Hematopoietic multipotent progenitor cell treated with erythropoietin and hydrocortisone succinate and interleukin-3 and kit ligand, for 6 days (in vitro differentiated cells): ENCODE measurements at regions not wholly inside any gene's neighbourhood (a gene's known extent, or its start where the extent isn't known, plus 50 kb on each side); places are given as distances from the start of the nearest gene placed in this dataset.

Source experiments
- DNase-seq: peaks from one replicate; pipeline ENCODE4 v3.0.0-alpha.2; 2015

- DNase-seq, result no peak
Observed at GRCh38 chr3:18880691-18881090, 267.6 kb upstream of the KCNH8 start.

- DNase-seq, result no peak
Observed at GRCh38 chr3:18872466-18872865, 275.8 kb upstream of the KCNH8 start.

GRCh38 chr3:18870642-18871041 is 277.7 kb upstream of the KCNH8 start:
- no peak for DNase-seq

GRCh38 chr3:18870074-18870640 is 278.2 kb upstream of the KCNH8 start:
- DNase-seq, result no peak

- no peak for DNase-seq
Observed at GRCh38 chr3:18868911-18869689, 279.2 kb upstream of the KCNH8 start.

- DNase-seq, result no peak
Observed at GRCh38 chr3:18866899-18867298, 281.4 kb upstream of the KCNH8 start.

GRCh38 chr3:18864933-18865731 is 283.2 kb upstream of the KCNH8 start:
- no peak for DNase-seq

- DNase-seq, result no peak
Observed at GRCh38 chr3:18862077-18862476, 286.2 kb upstream of the KCNH8 start.

GRCh38 chr3:18861137-18861536 is 287.2 kb upstream of the KCNH8 start:
- DNase-seq, result no peak

- no peak for DNase-seq
Observed at GRCh38 chr3:18853269-18853668, 295.0 kb upstream of the KCNH8 start.

GRCh38 chr3:18847583-18848197 is 300.6 kb upstream of the KCNH8 start:
- peak; percentile 47 for DNase-seq

- no peak for DNase-seq
Observed at GRCh38 chr3:18843983-18844382, 304.3 kb upstream of the KCNH8 start.

- DNase-seq, result no peak
Observed at GRCh38 chr3:18843188-18843587, 305.1 kb upstream of the KCNH8 start.

- DNase-seq, result no peak
Observed at GRCh38 chr3:18841422-18842343, 306.6 kb upstream of the KCNH8 start.

- no peak for DNase-seq
Observed at GRCh38 chr3:18840535-18841137, 307.7 kb upstream of the KCNH8 start.

- no peak for DNase-seq
Observed at GRCh38 chr3:18838758-18839157, 309.6 kb upstream of the KCNH8 start.

- no peak for DNase-seq
Observed at GRCh38 chr3:18837137-18837755, 311.1 kb upstream of the KCNH8 start.

- no peak for DNase-seq
Observed at GRCh38 chr3:18835021-18835420, 313.3 kb upstream of the KCNH8 start.

- DNase-seq, result peak; percentile 12
Observed at GRCh38 chr3:18830087-18830486, 318.2 kb upstream of the KCNH8 start.

GRCh38 chr3:18828637-18829036 is 319.7 kb upstream of the KCNH8 start:
- DNase-seq, result no peak

GRCh38 chr3:18827664-18828063 is 320.6 kb upstream of the KCNH8 start:
- no peak for DNase-seq
